K562 (cell line): ENCODE measurements at regions not wholly inside any gene's neighbourhood (a gene's known extent, or its start where the extent isn't known, plus 50 kb on each side); places are given as distances from the start of the nearest gene placed in this dataset.

Experiments
- ATAC-seq: fragments of 200-7000 bp; cut with Tn5 transposase; 3 replicates; pipeline ENCODE4 v1.9.1; 2020; ENCODE audit warnings: moderate library complexity
- BruUV-seq: library from RNA; stranded (reverse); fragments of 400-500 nt; replicated peaks from 2 replicates; lab custom pipeline; 2021; lab: Mats Ljungman, UMichigan
- CTCF ChIA-PET: fragments of 300-600 bp; formaldehyde crosslinking; extraction: SDS; loops from one replicate; lab custom pipeline; 2021; ENCODE audit warnings: low intra/inter-chr PET ratio; lab: Yijun Ruan, JAX
- POLR2A ChIA-PET: fragments of 300-600, 350-650 bp; sonication (Branson Sonifier 250); formaldehyde crosslinking; extraction: SDS; loops from one replicate; lab custom pipeline; 2021; ENCODE audit warnings: antibody characterized with exemption, inconsistent platforms; lab: Yijun Ruan, JAX
- DNase-seq, 4 experiments: peaks; one replicate each; pipeline versions ENCODE4 v3.0.0 to v3.0.0-alpha.2; 2011 to 2018; ENCODE audit warnings: low spot score in 3 of 4, mixed read lengths in 3 of 4; ENCODE audit errors: extremely low read depth in 1 of 4
- FAIRE-seq: peaks from 2 replicates; lab custom pipeline; 2011; peaks lifted over from hg19 to GRCh38; lab: Jason Lieb, UNC
- H2AFZ ChIP-seq: 2 replicates; pipeline ENCODE4 v1.6.0; 2011; ENCODE audit warnings: low read depth, low read length, control low read depth, inconsistent platforms
- H3K27ac ChIP-seq: fragments of 200-600 bp; 3 replicates; pipeline ENCODE4 v1.8.0; 2011; ENCODE audit warnings: low read depth, mild to moderate bottlenecking, control low read depth, inconsistent platforms, low read length, moderate library complexity, mixed read lengths; ENCODE audit errors: extremely low read depth
- H3K27me3 ChIP-seq, 2 experiments: fragments of 300-600 bp in 1 of 2; 2 replicates in 1 of 2; 3 replicates in 1 of 2; pipeline versions ENCODE4 v1.6.0 to v1.8.0; 2011; ENCODE audit warnings: inconsistent platforms in 2 of 2, low read length in 2 of 2, mild to moderate bottlenecking in 1 of 2, mixed read lengths in 1 of 2, moderate library complexity in 1 of 2; ENCODE audit not compliant: control insufficient read depth in 2 of 2, insufficient read depth in 2 of 2
- H3K36me3 ChIP-seq: fragments of 300-600 bp; 3 replicates; pipeline ENCODE4 v1.8.0; 2011; ENCODE audit warnings: mild to moderate bottlenecking, low read length, inconsistent platforms; ENCODE audit not compliant: control insufficient read depth, insufficient read depth
- H3K4me1 ChIP-seq, 2 experiments: fragments of 200-600 bp in 1 of 2; replicated peaks in 1 of 2; 2 replicates in 1 of 2; 3 replicates in 1 of 2; pipeline versions ENCODE4 v1.5.1 to v1.8.0; 2011; ENCODE audit warnings: inconsistent platforms in 2 of 2, low read length in 2 of 2, mild to moderate bottlenecking in 1 of 2, mixed read lengths in 1 of 2, moderate library complexity in 1 of 2; ENCODE audit not compliant: control insufficient read depth in 2 of 2, insufficient read depth in 2 of 2
- H3K4me2 ChIP-seq: 2 replicates; pipeline ENCODE4 v1.6.1; 2011; ENCODE audit warnings: low read length, control low read depth, inconsistent platforms, mixed read lengths; ENCODE audit not compliant: insufficient read depth
- H3K4me3 ChIP-seq: fragments of 200-600 bp; sonication (generic), shearing (Covaris generic); 2 replicates; pipeline ENCODE4 v1.5.1; 2016; ENCODE audit warnings: control low read depth, inconsistent platforms
- H3K79me2 ChIP-seq: fragments of 200-600 bp; 3 replicates; pipeline ENCODE4 v1.8.0; 2011; ENCODE audit warnings: low read length, inconsistent platforms; ENCODE audit not compliant: control insufficient read depth, insufficient read depth
- H3K9ac ChIP-seq, 2 experiments: 2 replicates each; pipeline versions ENCODE4 v1.6.0 to v1.6.1; 2011; ENCODE audit warnings: low read depth in 2 of 2, low read length in 2 of 2, control low read depth in 1 of 2, inconsistent platforms in 1 of 2, mild to moderate bottlenecking in 1 of 2, mixed read lengths in 1 of 2; ENCODE audit not compliant: insufficient read depth in 1 of 2
- H3K9me1 ChIP-seq: one replicate; pipeline ENCODE4 v1.6.0; 2011; ENCODE audit warnings: inconsistent platforms, mild to moderate bottlenecking, low read length, moderate library complexity; ENCODE audit not compliant: control insufficient read depth, insufficient read depth
- H3K9me3 ChIP-seq: replicated peaks from 2 replicates; pipeline ENCODE4 v1.5.1; 2011; ENCODE audit warnings: low read depth, low read length, inconsistent platforms; ENCODE audit not compliant: control insufficient read depth, insufficient read depth
- H4K20me1 ChIP-seq: replicated peaks from 2 replicates; pipeline ENCODE4 v1.6.1; 2011; ENCODE audit warnings: low read length, inconsistent platforms, mixed read lengths; ENCODE audit not compliant: control insufficient read depth, insufficient read depth
- BRF2 ChIP-seq: IDR thresholded peaks from 3 replicates; pipeline ENCODE4 v1.6.1; 2011; ENCODE audit warnings: borderline replicate concordance, mild to moderate bottlenecking; ENCODE audit not compliant: insufficient read length, insufficient read depth
- DPF2 ChIP-seq: fragments of 450-650 bp; IDR thresholded peaks from 2 replicates; pipeline ENCODE4 v1.6.1; 2016
- IRF1 ChIP-seq: sonication (generic); formaldehyde crosslinking; IDR thresholded peaks from 2 replicates; pipeline ENCODE4 v1.8.0; 2022; ENCODE audit warnings: missing genetic modification reagents, mild to moderate bottlenecking, borderline replicate concordance
- NFIX ChIP-seq: fragments of 250-450 bp; sonication (Bioruptor Pico); IDR thresholded peaks from 2 replicates; pipeline ENCODE4 v1.4.0; 2020; ENCODE audit warnings: low read depth, mild to moderate bottlenecking, moderate library complexity
- PATZ1 ChIP-seq: fragments of 250-450 bp; sonication (Bioruptor Pico); IDR thresholded peaks from 2 replicates; pipeline ENCODE4 v1.5.0; 2020; ENCODE audit warnings: mild to moderate bottlenecking, borderline replicate concordance
- SPI1 ChIP-seq: IDR thresholded peaks from 2 replicates; pipeline ENCODE4 v1.6.1; 2011; ENCODE audit warnings: low read depth, low read length, control low read depth, borderline replicate concordance
- TARDBP ChIP-seq: fragments of 450-650 bp; IDR thresholded peaks from 2 replicates; pipeline ENCODE4 v1.6.1; 2016
- ZNF133 ChIP-seq: fragments of 250-450 bp; sonication (Bioruptor Pico); IDR thresholded peaks from 2 replicates; pipeline ENCODE4 v1.4.0; 2020; ENCODE audit warnings: mild to moderate bottlenecking
- ZNF407 ChIP-seq: fragments of 450-650 bp; IDR thresholded peaks from 2 replicates; pipeline ENCODE4 v1.6.1; 2016; ENCODE audit warnings: low read depth
- ZNF583 ChIP-seq: fragments of 250-450 bp; sonication (Bioruptor Pico); IDR thresholded peaks from 2 replicates; pipeline ENCODE4 v1.4.0; 2020
- ZNF707 ChIP-seq: fragments of 250-450 bp; sonication (Bioruptor Pico); conservative IDR thresholded peaks from 2 replicates; pipeline ENCODE4 v1.8.0; 2022; ENCODE audit warnings: inconsistent platforms, mild to moderate bottlenecking, moderate library complexity
- ZNF717 ChIP-seq: fragments of 250-450 bp; sonication (Bioruptor Pico); IDR thresholded peaks from 2 replicates; pipeline ENCODE4 v1.5.0; 2021
- WGBS: fragments of 100-300 bp; shearing (Covaris generic); methylation state at CpG from one replicate; pipeline ENCODE4 v1.1.6; 2016; ENCODE audit warnings: low coverage, mixed read lengths; ENCODE audit not compliant: insufficient coverage; ENCODE audit errors: missing lambda C conversion rate; 5-methylcytosine and 5-hydroxymethylcytosine counted together
- in situ Hi-C: fragments of 300-500 bp; cut with MboI; formaldehyde crosslinking; loops from 4 replicates; pipeline ENCODE4 v1.15.0; 2018; ENCODE audit warnings: inconsistent platforms, mixed read lengths
- intact Hi-C: fragments of 100-400 bp; cut with micrococcal nuclease; formaldehyde crosslinking; loops from 2 replicates; pipeline ENCODE4 v1.14.2; 2022

GRCh38 chr13:99875391-99875790, 96.2 kb downstream of the ZIC5 start:
- no peak overlapping the region for H3K9ac ChIP-seq
- H3K27ac ChIP-seq = no peak overlapping the region
- H3K4me3 ChIP-seq = no peak overlapping the region
- WGBS = 2% methylated on average over 6 of the region's 6 CpGs
- no peaks in the 10 kb centered on the region for H3K36me3 ChIP-seq
- no peaks in the 10 kb centered on the region for H3K9me1 ChIP-seq
- no TSS peak for BruUV-seq
- ATAC-seq (no peak), FAIRE-seq (no peak), DNase-seq (no peak)
- peaks cover 0 to 15% of the 10 kb centered on the region in 2 experiments; a peak in 2 of 5 replicates for H3K27me3 ChIP-seq
- intact Hi-C loops = no loop called here
- no peaks in the 10 kb centered on the region for H3K4me1 ChIP-seq
- H4K20me1 ChIP-seq = no peaks in the 10 kb centered on the region
- CTCF ChIA-PET = no interaction called here
- no peaks in the 10 kb centered on the region for H3K79me2 ChIP-seq
- POLR2A ChIA-PET = no interaction called here
- H2AFZ ChIP-seq = no peak overlapping the region
- H3K9me3 ChIP-seq = no peaks in the 10 kb centered on the region
- in situ Hi-C loops = no loop called here
- no peak overlapping the region for H3K4me2 ChIP-seq
- TF ChIP-seq NFIX (CRISPR knock-in tag) (no peak), ZNF707 (CRISPR knock-in tag) (no peak), IRF1 (no peak), ZNF407 (no peak), TARDBP (no peak), ZNF583 (CRISPR knock-in tag) (no peak), DPF2 (no peak), PATZ1 (no peak), BRF2 (no peak), SPI1 (no peak), ZNF133 (no peak), ZNF717 (no peak)
